Breast epithelium (tissue), 3 donors: ENCODE measurements at regions not wholly inside any gene's neighbourhood (a gene's known extent, or its start where the extent isn't known, plus 50 kb on each side); places are given as distances from the start of the nearest gene placed in this dataset.
"Not testable (repeated sequence)": the region's sequence is repeated elsewhere in the genome, so short reads cannot be mapped to it uniquely, and the experiment has no call there.

ENCODE experiments used
- CTCF ChIP-seq, 3 donors: fragments of 450-650 bp; IDR thresholded peaks; one replicate each; pipeline ENCODE4 v1.5.1; 2016 to 2017; ENCODE audit warnings: antibody characterized with exemption in 3 of 3, mild to moderate bottlenecking in 3 of 3, moderate library complexity in 3 of 3
- POLR2AphosphoS5 ChIP-seq, 3 donors: sonication (generic); formaldehyde crosslinking; IDR thresholded peaks; one replicate each; pipeline ENCODE4 v1.6.1; 2017; ENCODE audit warnings: antibody characterized with exemption in 3 of 3

GRCh38 chr9:41663497-41664036 is 465.7 kb downstream of the CNTNAP3B start:
- not testable (repeated sequence) for TF ChIP-seq CTCF, POLR2AphosphoS5 (IDR thresholded peaks at IDR 0.05)
